ENCODE measurements at regions not wholly inside any gene's neighbourhood (a gene's known extent, or its start where the extent isn't known, plus 50 kb on each side); places are given as distances from the start of the nearest gene placed in this dataset.
A peak's percentile ranks its signal among the peaks of the same experiment; 100 is the strongest.

- TF ChIP-seq IRF5 (IDR thresholded peaks at IDR 0.05; ENCODE audit: borderline replicate concordance) (no peak), HDAC2 (IDR thresholded peaks at IDR 0.05) (no peak), HCFC1 (IDR thresholded peaks at IDR 0.05; ENCODE audit: low read length) (no peak), PRDM15 (CRISPR knock-in tag; IDR thresholded peaks at IDR 0.05) (no peak), REST (IDR thresholded peaks at IDR 0.05; ENCODE audit: low read depth, low read length) (no peak), CBX3 (IDR thresholded peaks at IDR 0.05; ENCODE audit: borderline replicate concordance, low read depth) (no peak), NBN (IDR thresholded peaks at IDR 0.05) (peak; percentile 76), ZBTB33 (IDR thresholded peaks at IDR 0.05) (no peak), CHD2 (IDR thresholded peaks at IDR 0.05; ENCODE audit: borderline replicate concordance, low read depth, low read length) (peak; percentile 77), GATAD2B (conservative IDR thresholded peaks at IDR 0.05; ENCODE audit: low read depth) (0 out of 2 replicates have a peak, but pooled peaks have one; percentile 23), GABPA (IDR thresholded peaks at IDR 0.05; ENCODE audit: low read depth) (no peak), NFYB (IDR thresholded peaks at IDR 0.05; ENCODE audit: insufficient read depth, low read depth, low read length) (no peak), NR2F1 (conservative IDR thresholded peaks at IDR 0.05) (peak; percentile 51), RUNX3 (IDR thresholded peaks at IDR 0.05; ENCODE audit: low read length) (peak; percentile 60; the same call in 1 of the 2 replicates), BHLHE40 (IDR thresholded peaks at IDR 0.05; ENCODE audit: borderline replicate concordance in 1 of 2, low read depth in 2 of 2, low read length in 1 of 2) (peak; percentile 77 to 79; a peak in 3 of 4 replicates), NFIC (IDR thresholded peaks at IDR 0.05; ENCODE audit: low read depth, low read length) (peak; percentile 69; the same call in 1 of the 2 replicates), MYB (IDR thresholded peaks at IDR 0.05; ENCODE audit: borderline replicate concordance, low read depth, low read length) (no peak; the same call in 1 of the 2 replicates)
Observed at GRCh38 chr2:136212426-136213378, 94.8 kb upstream of the CXCR4 start (continued).

All from GM12878 (cell line).